ENCODE measurements at regions not wholly inside any gene's neighbourhood (a gene's known extent, or its start where the extent isn't known, plus 50 kb on each side); places are given as distances from the start of the nearest gene placed in this dataset.

- Mint-ChIP-seq H3K4me3 (no peak overlapping the region), H3K9me3 (no peaks in the 10 kb centered on the region), H3K27ac (no peak overlapping the region), H3K36me3 (ENCODE audit: low read depth) (no peaks in the 10 kb centered on the region), H3K4me1 (no peaks in the 10 kb centered on the region), H3K27me3 (ENCODE audit: low read depth, poor library complexity) (peaks cover 36% of the 10 kb centered on the region)
- no peak for TF ChIP-seq CTCF (IDR thresholded peaks at IDR 0.05)
- DNase-seq, result no peak
These were observed 1041.8 kb downstream of the GATA3 start for GRCh38 chr10:9096288-9096687.

- DNase-seq, result no peak
- H3K27ac Mint-ChIP-seq, result no peak overlapping the region
- H3K4me1 Mint-ChIP-seq, result no peaks in the 10 kb centered on the region
- no peak for TF ChIP-seq CTCF (IDR thresholded peaks at IDR 0.05)
- peaks cover 36% of the 10 kb centered on the region for H3K27me3 Mint-ChIP-seq (ENCODE audit: low read depth, poor library complexity)
- H3K36me3 Mint-ChIP-seq (ENCODE audit: low read depth), result no peaks in the 10 kb centered on the region
- no peaks in the 10 kb centered on the region for H3K9me3 Mint-ChIP-seq
- no peak overlapping the region for H3K4me3 Mint-ChIP-seq
These were observed 1042.9 kb downstream of the GATA3 start for GRCh38 chr10:9097206-9097990.

GRCh38 chr10:9097991-9098306 lies 1043.5 kb downstream of the GATA3 start:
- H3K4me3 Mint-ChIP-seq, result no peak overlapping the region
- no peak for TF ChIP-seq CTCF (IDR thresholded peaks at IDR 0.05)
- peaks cover 36% of the 10 kb centered on the region for H3K27me3 Mint-ChIP-seq (ENCODE audit: low read depth, poor library complexity)
- no peaks in the 10 kb centered on the region for H3K9me3 Mint-ChIP-seq
- H3K27ac Mint-ChIP-seq, result no peak overlapping the region
- DNase-seq, result no peak
- no peaks in the 10 kb centered on the region for H3K4me1 Mint-ChIP-seq
- no peaks in the 10 kb centered on the region for H3K36me3 Mint-ChIP-seq (ENCODE audit: low read depth)

GRCh38 chr10:9102026-9102425 lies 1047.5 kb downstream of the GATA3 start:
- no peak for DNase-seq
- no peaks in the 10 kb centered on the region for H3K4me1 Mint-ChIP-seq
- no peaks in the 10 kb centered on the region for H3K9me3 Mint-ChIP-seq
- H3K36me3 Mint-ChIP-seq (ENCODE audit: low read depth), result no peaks in the 10 kb centered on the region
- TF ChIP-seq CTCF (IDR thresholded peaks at IDR 0.05), result no peak
- no peak overlapping the region for H3K4me3 Mint-ChIP-seq
- H3K27ac Mint-ChIP-seq, result no peak overlapping the region
- H3K27me3 Mint-ChIP-seq (ENCODE audit: low read depth, poor library complexity), result peaks cover 23% of the 10 kb centered on the region

- no peaks in the 10 kb centered on the region for H3K9me3 Mint-ChIP-seq
- no peaks in the 10 kb centered on the region for H3K36me3 Mint-ChIP-seq (ENCODE audit: low read depth)
- H3K4me3 Mint-ChIP-seq, result no peak overlapping the region
- H3K27me3 Mint-ChIP-seq (ENCODE audit: low read depth, poor library complexity), result peaks cover 23% of the 10 kb centered on the region
- no peak overlapping the region for H3K27ac Mint-ChIP-seq
- H3K4me1 Mint-ChIP-seq, result no peaks in the 10 kb centered on the region
- DNase-seq, result no peak
- no peak for TF ChIP-seq CTCF (IDR thresholded peaks at IDR 0.05)
These were observed 1048.8 kb downstream of the GATA3 start for GRCh38 chr10:9103301-9103700.

GRCh38 chr10:9111976-9112375 lies 1057.5 kb downstream of the GATA3 start:
- Mint-ChIP-seq H3K27ac (no peak overlapping the region), H3K27me3 (ENCODE audit: low read depth, poor library complexity) (peaks cover 12% of the 10 kb centered on the region), H3K4me3 (no peak overlapping the region), H3K36me3 (ENCODE audit: low read depth) (no peaks in the 10 kb centered on the region), H3K4me1 (peaks cover 7% of the 10 kb centered on the region), H3K9me3 (no peaks in the 10 kb centered on the region)
- no peak for DNase-seq
- no peak for TF ChIP-seq CTCF (IDR thresholded peaks at IDR 0.05)

Measured in nephron progenitor cell (in vitro differentiated cells).